GM12873 (cell line): ENCODE measurements at regions not wholly inside any gene's neighbourhood (a gene's known extent, or its start where the extent isn't known, plus 50 kb on each side); places are given as distances from the start of the nearest gene placed in this dataset.

ENCODE experiments used
- CTCF ChIP-seq: IDR thresholded peaks from 2 replicates; pipeline ENCODE4 v1.5.1; 2012; ENCODE audit warnings: low read depth, mild to moderate bottlenecking, moderate library complexity, low read length, control low read depth; ENCODE audit not compliant: insufficient read depth; ENCODE audit errors: missing control alignments

- TF ChIP-seq CTCF = no peak
Measured at GRCh38 chr13:52975969-52976368, 52.6 kb upstream of the OLFM4 start.

DNA sequence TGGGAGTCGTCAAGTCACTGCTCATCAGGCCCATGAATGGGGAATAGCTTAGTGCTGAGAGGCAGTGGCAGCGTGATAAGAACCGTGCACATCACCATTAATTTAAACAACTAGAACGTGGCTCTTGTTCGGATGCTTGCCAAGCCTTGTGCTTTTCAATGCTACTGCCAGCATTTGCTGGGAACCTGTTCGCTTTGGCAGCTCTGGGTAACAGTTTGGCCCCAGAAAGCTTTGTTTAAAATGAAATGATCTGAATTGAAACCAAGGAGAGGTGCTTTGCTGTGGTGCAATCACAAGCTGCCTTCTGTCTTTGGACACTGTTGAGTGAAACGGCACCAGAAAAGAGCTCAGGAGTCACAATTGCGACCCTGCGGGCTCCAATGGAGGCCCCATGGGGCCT is 53.5 kb upstream of the OLFM4 start:
- no peak for TF ChIP-seq CTCF

DNA sequence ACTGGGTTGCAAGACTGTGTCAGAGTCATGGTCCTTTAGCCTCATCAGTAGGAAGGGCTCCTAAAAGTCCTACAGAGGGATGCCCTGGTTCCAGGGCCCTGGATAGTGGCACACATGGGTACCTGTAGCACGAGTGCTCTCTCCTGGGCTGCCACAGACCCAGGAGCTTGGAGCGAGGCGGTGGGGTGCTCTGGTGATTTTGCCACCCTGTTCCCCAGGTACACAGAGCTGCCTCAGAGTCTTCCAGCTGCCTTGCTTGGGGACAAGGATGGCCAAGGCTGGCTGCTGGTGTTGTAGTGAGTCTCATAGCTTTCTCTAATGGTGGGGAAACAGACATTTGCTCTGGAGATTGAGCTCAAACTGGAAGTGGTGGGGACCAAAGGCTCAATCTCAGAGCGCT is 53.9 kb upstream of the OLFM4 start:
- no peak for TF ChIP-seq CTCF

DNA sequence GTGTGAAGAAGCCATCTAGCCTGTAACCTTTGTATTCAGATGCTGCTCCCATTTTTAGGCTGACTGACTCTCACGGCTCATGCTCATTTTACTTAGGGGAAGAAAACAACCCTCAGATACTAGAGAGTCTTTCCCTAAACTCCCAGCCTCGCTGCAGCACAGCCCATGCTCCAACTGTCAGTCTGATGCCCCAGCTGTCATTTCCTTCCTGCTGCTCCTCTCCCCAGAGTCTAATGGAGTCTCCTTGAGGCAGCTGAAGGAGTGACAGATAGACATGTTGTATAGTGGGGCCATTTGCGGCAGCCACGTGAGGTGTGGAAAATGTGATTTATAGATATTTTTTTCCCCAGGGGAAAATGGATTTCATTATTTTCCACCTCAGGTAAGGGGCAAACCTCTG is 59.2 kb upstream of the OLFM4 start:
- no peak for TF ChIP-seq CTCF

GRCh38 chr13:52968074-52968700 is 60.4 kb upstream of the OLFM4 start:
- peak; percentile 100 for TF ChIP-seq CTCF

DNA sequence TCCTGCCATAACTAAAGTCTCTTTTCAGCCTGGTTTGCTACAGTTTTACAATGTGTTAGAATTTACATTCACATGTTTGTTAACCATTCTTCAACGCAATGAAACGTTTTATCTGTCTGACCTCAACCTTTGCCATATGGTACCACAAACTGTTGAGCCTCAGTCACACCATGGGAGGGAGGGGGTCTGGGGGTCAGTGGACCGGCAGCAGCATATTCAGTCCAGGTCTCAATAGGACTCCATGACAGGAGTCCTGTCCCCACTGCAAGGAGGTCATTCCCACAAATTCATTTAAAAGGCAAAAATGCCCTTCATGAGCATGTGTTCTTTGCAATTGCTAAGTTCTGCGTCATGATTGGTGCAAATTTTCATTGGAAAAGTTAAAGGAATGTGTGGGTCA is 66.6 kb upstream of the OLFM4 start:
- no peak for TF ChIP-seq CTCF

GRCh38 chr13:52961256-52961910 is 67.2 kb upstream of the OLFM4 start:
- TF ChIP-seq CTCF = no peak
